RWPE2 (cell line): ENCODE measurements at regions not wholly inside any gene's neighbourhood (a gene's known extent, or its start where the extent isn't known, plus 50 kb on each side); places are given as distances from the start of the nearest gene placed in this dataset.
A peak's percentile ranks its signal among the peaks of the same experiment; 100 is the strongest.

Experiments
- ATAC-seq: fragments of 200-7000 bp; cut with Tn5 transposase; 3 replicates; pipeline ENCODE4 v1.9.1; 2021; ENCODE audit warnings: low read depth
- DNase-seq: peaks from one replicate; pipeline ENCODE4 v3.0.0-alpha.2; 2020; ENCODE audit warnings: low spot score
- H3K27ac ChIP-seq: fragments of 450-650 bp; 2 replicates; pipeline ENCODE4 v1.5.1; 2017; ENCODE audit warnings: mild to moderate bottlenecking; ENCODE audit not compliant: poor library complexity, severe bottlenecking
- H3K27me3 ChIP-seq: fragments of 250-450 bp; sonication (Bioruptor Pico); 2 replicates; pipeline ENCODE4 v1.5.1; 2021; ENCODE audit warnings: mild to moderate bottlenecking, moderate library complexity; ENCODE audit not compliant: insufficient read depth, poor library complexity, severe bottlenecking
- H3K36me3 ChIP-seq: fragments of 250-450 bp; sonication (Bioruptor Pico); 2 replicates; pipeline ENCODE4 v1.5.1; 2020; ENCODE audit warnings: low read depth, mild to moderate bottlenecking, moderate library complexity
- H3K4me1 ChIP-seq: fragments of 250-450 bp; sonication (Bioruptor Pico); 2 replicates; pipeline ENCODE4 v1.5.1; 2021; ENCODE audit warnings: mild to moderate bottlenecking, moderate library complexity; ENCODE audit not compliant: insufficient read depth, poor library complexity, severe bottlenecking
- H3K4me3 ChIP-seq: fragments of 250-450 bp; sonication (Bioruptor Pico); 2 replicates; pipeline ENCODE4 v1.5.1; 2021; ENCODE audit warnings: mild to moderate bottlenecking, moderate library complexity; ENCODE audit not compliant: severe bottlenecking
- H3K9me3 ChIP-seq: fragments of 250-450 bp; sonication (Bioruptor Pico); 2 replicates; pipeline ENCODE4 v1.5.1; 2021; ENCODE audit warnings: mild to moderate bottlenecking, moderate library complexity; ENCODE audit not compliant: severe bottlenecking
- CTCF ChIP-seq: fragments of 450-650 bp; IDR thresholded peaks from one replicate; pipeline ENCODE4 v1.5.1; 2017; ENCODE audit warnings: mild to moderate bottlenecking, moderate library complexity; ENCODE audit not compliant: poor library complexity, severe bottlenecking

- DNase-seq (no peak), ATAC-seq (no peak)
- no peak for TF ChIP-seq CTCF
- no peaks in the 10 kb centered on the region for H3K36me3 ChIP-seq
- peaks cover 34% of the 10 kb centered on the region for H3K27me3 ChIP-seq
- H3K9me3 ChIP-seq: no peaks in the 10 kb centered on the region
- peaks cover 21% of the 10 kb centered on the region for H3K4me1 ChIP-seq
- no peak overlapping the region for H3K4me3 ChIP-seq
- H3K27ac ChIP-seq: peak overlapping the region; percentile 45
Measured at GRCh38 chr7:25861164-25861496, 290.9 kb upstream of the NFE2L3 start.

DNA sequence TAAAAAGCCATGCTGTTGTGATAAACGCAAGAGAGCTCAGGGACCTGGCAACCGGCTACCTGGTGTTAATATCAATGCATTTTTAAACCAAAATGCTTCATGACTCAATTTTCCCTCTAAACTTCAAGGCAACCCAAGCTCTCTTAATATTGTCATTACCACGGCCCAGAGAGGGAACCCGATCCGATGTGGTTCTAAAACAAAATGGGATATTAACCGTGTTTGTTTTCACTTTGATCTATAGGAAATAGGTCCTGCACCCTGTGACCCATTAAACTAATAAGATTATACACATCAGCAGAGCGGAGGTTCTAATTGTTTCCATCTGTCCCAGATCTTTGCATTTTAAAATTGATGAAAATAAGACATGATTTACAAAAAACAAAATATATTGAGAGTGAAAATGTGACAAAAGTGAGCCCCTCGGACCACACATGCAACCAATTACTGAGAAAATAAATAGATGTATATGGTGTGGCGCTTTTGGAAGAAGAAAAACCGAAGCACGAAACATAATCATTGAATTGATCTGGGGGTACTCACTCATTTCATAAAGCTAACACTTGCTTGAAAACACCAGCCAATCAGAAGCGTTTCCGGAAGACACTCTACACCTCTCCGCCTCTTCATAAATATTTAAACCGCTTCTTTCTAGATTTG lies 290.3 kb upstream of the NFE2L3 start:
- Histone ChIP-seq H3K4me1 (peaks cover 20% of the 10 kb centered on the region), H3K27ac (peak overlapping the region; percentile 45), H3K36me3 (no peaks in the 10 kb centered on the region), H3K9me3 (no peaks in the 10 kb centered on the region), H3K4me3 (peak overlapping the region; percentile 27), H3K27me3 (peaks cover 40% of the 10 kb centered on the region)
- DNase-seq (no peak), ATAC-seq (no peak)
- TF ChIP-seq CTCF: no peak

GRCh38 chr7:25862261-25863004 lies 289.6 kb upstream of the NFE2L3 start:
- DNase-seq (peak; percentile 99), ATAC-seq (peak; percentile 85)
- Histone ChIP-seq H3K27ac (no peak overlapping the region), H3K36me3 (no peaks in the 10 kb centered on the region), H3K9me3 (no peaks in the 10 kb centered on the region), H3K4me3 (peak overlapping the region; percentile 27), H3K4me1 (peaks cover 20% of the 10 kb centered on the region), H3K27me3 (peaks cover 47% of the 10 kb centered on the region)
- TF ChIP-seq CTCF: no peak

GRCh38 chr7:25863005-25863728 lies 288.8 kb upstream of the NFE2L3 start:
- no peak for DNase-seq

More at GRCh38 chr7:25863005-25863728, 288.8 kb upstream of the NFE2L3 start:
- no peak overlapping the region for H3K27ac ChIP-seq
- ATAC-seq: no peak
- no peaks in the 10 kb centered on the region for H3K9me3 ChIP-seq
- H3K36me3 ChIP-seq: no peaks in the 10 kb centered on the region
- peaks cover 54% of the 10 kb centered on the region for H3K27me3 ChIP-seq
- TF ChIP-seq CTCF: no peak
- no peak overlapping the region for H3K4me3 ChIP-seq
- H3K4me1 ChIP-seq: peaks cover 20% of the 10 kb centered on the region
